ENCODE measurements at regions not wholly inside any gene's neighbourhood (a gene's known extent, or its start where the extent isn't known, plus 50 kb on each side); places are given as distances from the start of the nearest gene placed in this dataset.

GRCh38 chr5:38615042-38615441, 58.6 kb upstream of the LIFR start:
- DNase-seq (no peak), ATAC-seq (ENCODE audit: poor library complexity) (no peak)
- H3K9me3 Mint-ChIP-seq = peaks cover 9% of the 10 kb centered on the region
- H3K36me3 Mint-ChIP-seq (ENCODE audit: low read depth) = no peaks in the 10 kb centered on the region
- H3K4me3 ChIP-seq (ENCODE audit: low read length) = no peak overlapping the region
- no peak overlapping the region for H3K4me3 Mint-ChIP-seq
- POLR2A ChIA-PET = no interaction called here
- CTCF ChIA-PET = no interaction called here
- H3K4me1 ChIP-seq (ENCODE audit: insufficient read depth, low read length) = no peaks in the 10 kb centered on the region
- peaks cover 0 to 14% of the 10 kb centered on the region in 2 experiments for H3K9me3 ChIP-seq (ENCODE audit: control insufficient read depth in 1 of 2, insufficient read depth in 1 of 2, low read length in 2 of 2)
- H3K27ac ChIP-seq (ENCODE audit: low read depth in 1 of 2, low read length in 2 of 2) = no peak overlapping the region
- H3K36me3 ChIP-seq (ENCODE audit: insufficient read depth, low read length) = no peaks in the 10 kb centered on the region
- H3K4me1 Mint-ChIP-seq (ENCODE audit: low read depth) = no peaks in the 10 kb centered on the region
- intact Hi-C loops (cut with DNase I, micrococcal nuclease) = no loop called here
- no peaks in the 10 kb centered on the region for H3K27me3 ChIP-seq (ENCODE audit: control insufficient read depth in 1 of 2, insufficient read depth in 2 of 2, low read length in 2 of 2)
- TF ChIP-seq CTCF (IDR thresholded peaks at IDR 0.05) = no peak
- H3K27ac Mint-ChIP-seq = no peak overlapping the region
- H3K27me3 Mint-ChIP-seq = peaks cover 9% of the 10 kb centered on the region

GRCh38 chr5:38615981-38616451, 59.6 kb upstream of the LIFR start:
- Mint-ChIP-seq H3K4me3 (no peak overlapping the region), H3K4me1 (ENCODE audit: low read depth) (no peaks in the 10 kb centered on the region), H3K9me3 (peaks cover 10% of the 10 kb centered on the region), H3K27ac (no peak overlapping the region), H3K27me3 (peaks cover 5% of the 10 kb centered on the region), H3K36me3 (ENCODE audit: low read depth) (no peaks in the 10 kb centered on the region)
- intact Hi-C loops (cut with DNase I, micrococcal nuclease) = no loop called here
- Histone ChIP-seq H3K4me1 (ENCODE audit: insufficient read depth, low read length) (no peaks in the 10 kb centered on the region), H3K4me3 (ENCODE audit: low read length) (no peak overlapping the region), H3K36me3 (ENCODE audit: insufficient read depth, low read length) (no peaks in the 10 kb centered on the region), H3K9me3 (ENCODE audit: control insufficient read depth in 1 of 2, insufficient read depth in 1 of 2, low read length in 2 of 2) (peaks cover 0 to 14% of the 10 kb centered on the region in 2 experiments), H3K27ac (ENCODE audit: low read depth in 1 of 2, low read length in 2 of 2) (no peak overlapping the region), H3K27me3 (ENCODE audit: control insufficient read depth in 1 of 2, insufficient read depth in 2 of 2, low read length in 2 of 2) (no peaks in the 10 kb centered on the region)
- ChIA-PET POLR2A (interaction anchor here (0.6 kb wide), 1 partner anchor 9 kb away, joined by 3 read pairs; no protein-coding TSS in a partner anchor), CTCF (no interaction called here)
- DNase-seq (no peak), ATAC-seq (ENCODE audit: poor library complexity) (no peak)
- TF ChIP-seq CTCF (IDR thresholded peaks at IDR 0.05) = no peak

- DNase-seq (no peak), ATAC-seq (ENCODE audit: poor library complexity) (no peak)
- H3K27ac ChIP-seq (ENCODE audit: low read depth in 1 of 2, low read length in 2 of 2) = no peak overlapping the region
- Mint-ChIP-seq H3K9me3 (peaks cover 10% of the 10 kb centered on the region), H3K27me3 (no peaks in the 10 kb centered on the region), H3K4me1 (ENCODE audit: low read depth) (no peaks in the 10 kb centered on the region), H3K4me3 (no peak overlapping the region), H3K36me3 (ENCODE audit: low read depth) (no peaks in the 10 kb centered on the region), H3K27ac (no peak overlapping the region)
- no peaks in the 10 kb centered on the region for H3K4me1 ChIP-seq (ENCODE audit: insufficient read depth, low read length)
- H3K4me3 ChIP-seq (ENCODE audit: low read length) = no peak overlapping the region
- peaks cover 0 to 14% of the 10 kb centered on the region in 2 experiments for H3K9me3 ChIP-seq (ENCODE audit: control insufficient read depth in 1 of 2, insufficient read depth in 1 of 2, low read length in 2 of 2)
- intact Hi-C loops (cut with DNase I, micrococcal nuclease) = no loop called here
- CTCF ChIA-PET = no interaction called here
- no peak for TF ChIP-seq CTCF (IDR thresholded peaks at IDR 0.05)
- POLR2A ChIA-PET = no interaction called here
- no peaks in the 10 kb centered on the region for H3K27me3 ChIP-seq (ENCODE audit: control insufficient read depth in 1 of 2, insufficient read depth in 2 of 2, low read length in 2 of 2)
- H3K36me3 ChIP-seq (ENCODE audit: insufficient read depth, low read length) = no peaks in the 10 kb centered on the region
Observed at GRCh38 chr5:38618154-38618553, 61.7 kb upstream of the LIFR start.

All from CD4-positive, alpha-beta T cell (primary cell).